GM10248 (cell line): ENCODE measurements at regions not wholly inside any gene's neighbourhood (a gene's known extent, or its start where the extent isn't known, plus 50 kb on each side); places are given as distances from the start of the nearest gene placed in this dataset.
"Not testable (repeated sequence)": the region's sequence is repeated elsewhere in the genome, so short reads cannot be mapped to it uniquely, and the experiment has no call there.

Experiments
- CTCF ChIA-PET: fragments of 300-600 bp; sonication (Branson Sonifier 250); formaldehyde crosslinking; extraction: SDS; loops from one replicate; lab custom pipeline; 2021; ENCODE audit warnings: antibody characterized with exemption; lab: Yijun Ruan, JAX
- POLR2A ChIA-PET: fragments of 350-650 bp; sonication (Branson Sonifier 250); formaldehyde crosslinking; extraction: SDS; loops from one replicate; lab custom pipeline; 2020; ENCODE audit warnings: antibody characterized with exemption; lab: Yijun Ruan, JAX
- DNase-seq: peaks from one replicate; pipeline ENCODE4 v3.0.0; 2012; ENCODE audit errors: extremely low spot score
- TF ChIP-seq, protein P1 (sequence below): IDR thresholded peaks from 2 replicates; pipeline ENCODE4 v1.5.1; 2012; ENCODE audit warnings: mild to moderate bottlenecking, low read depth; ENCODE audit errors: extremely low read depth, missing control alignments, control extremely low read depth

DNA sequence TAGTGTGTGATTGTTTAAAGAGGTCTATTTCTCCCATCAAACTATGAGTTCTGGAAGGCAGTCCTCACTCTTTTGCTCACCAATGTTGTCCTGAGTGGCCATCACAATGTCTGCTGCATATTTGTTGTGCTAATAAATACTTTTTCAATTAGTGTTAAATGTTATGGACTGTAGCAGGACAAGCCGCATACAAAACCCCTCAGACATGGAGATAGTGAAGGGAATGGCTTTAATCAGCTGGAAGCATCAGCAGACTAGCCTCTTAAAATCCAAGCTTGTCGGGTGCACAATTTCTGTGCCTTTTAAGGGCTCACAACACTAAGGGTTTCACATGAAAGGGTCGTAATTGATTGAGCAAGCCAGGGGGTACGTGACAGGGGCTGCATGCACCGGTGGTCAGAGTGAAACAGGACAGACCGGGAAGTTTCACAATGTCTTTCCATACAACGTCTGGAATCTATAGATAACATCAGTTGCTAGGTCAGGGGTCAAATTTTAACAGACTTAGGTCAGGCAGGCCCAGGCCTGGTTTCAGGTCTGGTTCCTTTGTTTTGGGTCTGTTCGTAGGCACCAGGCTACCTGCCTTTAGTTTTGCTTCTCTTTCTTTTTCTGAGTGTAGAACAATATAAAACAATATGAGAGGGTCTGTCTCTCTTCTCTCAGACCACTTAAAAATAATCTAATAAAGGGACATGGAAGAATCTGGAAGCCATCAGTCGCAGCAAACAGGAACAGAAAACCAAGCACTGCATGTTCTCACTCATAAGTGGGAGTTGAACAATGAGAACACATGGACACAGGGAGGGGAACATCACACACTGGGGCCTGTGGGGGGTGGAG is 327.6 kb upstream of the HTR1E start:
- no peak for DNase-seq
- ChIA-PET CTCF (no interaction called here), POLR2A (no interaction called here)
- TF ChIP-seq, protein P1, sequence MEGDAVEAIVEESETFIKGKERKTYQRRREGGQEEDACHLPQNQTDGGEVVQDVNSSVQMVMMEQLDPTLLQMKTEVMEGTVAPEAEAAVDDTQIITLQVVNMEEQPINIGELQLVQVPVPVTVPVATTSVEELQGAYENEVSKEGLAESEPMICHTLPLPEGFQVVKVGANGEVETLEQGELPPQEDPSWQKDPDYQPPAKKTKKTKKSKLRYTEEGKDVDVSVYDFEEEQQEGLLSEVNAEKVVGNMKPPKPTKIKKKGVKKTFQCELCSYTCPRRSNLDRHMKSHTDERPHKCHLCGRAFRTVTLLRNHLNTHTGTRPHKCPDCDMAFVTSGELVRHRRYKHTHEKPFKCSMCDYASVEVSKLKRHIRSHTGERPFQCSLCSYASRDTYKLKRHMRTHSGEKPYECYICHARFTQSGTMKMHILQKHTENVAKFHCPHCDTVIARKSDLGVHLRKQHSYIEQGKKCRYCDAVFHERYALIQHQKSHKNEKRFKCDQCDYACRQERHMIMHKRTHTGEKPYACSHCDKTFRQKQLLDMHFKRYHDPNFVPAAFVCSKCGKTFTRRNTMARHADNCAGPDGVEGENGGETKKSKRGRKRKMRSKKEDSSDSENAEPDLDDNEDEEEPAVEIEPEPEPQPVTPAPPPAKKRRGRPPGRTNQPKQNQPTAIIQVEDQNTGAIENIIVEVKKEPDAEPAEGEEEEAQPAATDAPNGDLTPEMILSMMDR, result no peak

DNA sequence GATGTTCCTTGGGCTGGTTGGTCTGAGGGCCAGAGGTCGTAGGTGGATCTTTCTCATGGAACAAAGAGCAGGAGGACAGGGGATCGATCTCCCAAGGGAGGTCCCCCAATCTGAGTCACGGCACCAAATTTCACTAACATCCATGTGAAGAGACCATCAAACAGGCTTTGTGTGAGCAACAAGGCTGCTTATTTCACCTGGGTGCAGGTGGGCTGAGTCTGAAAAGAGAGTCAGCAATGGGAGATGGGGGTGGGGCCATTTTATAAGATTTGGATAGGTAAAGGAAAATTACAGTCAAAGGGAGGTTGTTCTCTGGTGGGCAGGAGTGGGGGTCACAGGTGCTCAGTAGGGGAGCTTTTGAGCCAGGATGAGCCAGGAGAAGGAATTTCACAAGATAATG is 334.0 kb upstream of the HTR1E start:
- CTCF ChIA-PET, DNase-seq, POLR2A ChIA-PET: not testable (repeated sequence)

DNA sequence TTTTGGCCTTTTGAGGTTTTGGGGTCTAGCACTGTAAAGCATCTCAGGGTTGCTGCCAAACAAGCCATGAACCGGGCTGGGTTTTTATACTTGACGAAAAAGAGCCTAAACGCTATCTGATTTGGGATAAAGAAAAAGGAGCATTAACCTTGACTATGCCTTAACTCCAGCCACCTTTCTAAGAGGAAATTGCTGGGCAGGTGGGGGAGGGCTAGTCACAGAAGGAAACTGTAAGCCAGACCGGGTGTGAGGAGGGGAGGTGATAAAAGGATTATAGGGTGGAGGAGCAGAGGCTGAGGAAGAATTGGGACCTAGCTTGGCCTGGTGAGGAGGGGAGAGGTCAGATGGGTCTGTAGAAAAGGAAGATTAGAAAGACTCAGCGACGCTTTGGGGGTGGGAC is 335.2 kb upstream of the HTR1E start:
- DNase-seq, POLR2A ChIA-PET, CTCF ChIA-PET: not testable (repeated sequence)

DNA sequence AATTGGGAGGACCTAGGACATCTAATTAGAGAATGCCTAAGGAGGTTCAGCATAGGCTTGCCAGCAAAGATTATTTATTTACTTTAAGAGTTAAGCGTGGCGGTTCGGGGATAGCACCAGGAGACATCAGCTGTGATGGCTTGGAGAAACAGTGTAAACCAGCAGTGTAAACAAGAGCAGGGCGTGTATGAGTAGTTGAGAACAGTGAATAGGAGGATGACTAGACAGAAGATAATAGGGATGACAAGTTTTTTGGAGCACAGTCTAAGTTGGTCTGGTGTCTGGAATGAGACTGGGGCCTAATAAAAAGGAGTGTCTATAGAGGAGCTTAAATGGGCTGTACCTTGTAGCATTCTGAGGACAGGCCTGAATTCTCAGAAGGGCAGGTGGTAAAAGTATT is 338.4 kb upstream of the HTR1E start:
- DNase-seq, POLR2A ChIA-PET, CTCF ChIA-PET: not testable (repeated sequence)

- CTCF ChIA-PET, result interaction anchor here (2.9 kb wide), 1 partner anchor 11 kb away, joined by 8 read pairs; no protein-coding TSS in a partner anchor
- DNase-seq, result no peak
- POLR2A ChIA-PET, result no interaction called here
- TF ChIP-seq, protein P1, result no peak
These were observed 341.7 kb upstream of the HTR1E start for GRCh38 chr6:86595641-86596040.

- ChIA-PET CTCF (no interaction called here), POLR2A (no interaction called here)
- TF ChIP-seq, protein P1, result no peak
- DNase-seq, result no peak
These were observed 351.1 kb upstream of the HTR1E start for GRCh38 chr6:86586195-86586594.

- ChIA-PET POLR2A (no interaction called here), CTCF (no interaction called here)
- TF ChIP-seq, protein P1, result no peak
- no peak for DNase-seq
These were observed 355.5 kb upstream of the HTR1E start for GRCh38 chr6:86581833-86582232.

GRCh38 chr6:86563197-86563596 is 374.1 kb upstream of the HTR1E start:
- ChIA-PET POLR2A (no interaction called here), CTCF (no interaction called here)
- TF ChIP-seq, protein P1, result no peak
- no peak for DNase-seq
